Upper lobe of left lung (tissue), 6 donors: ENCODE measurements at regions not wholly inside any gene's neighbourhood (a gene's known extent, or its start where the extent isn't known, plus 50 kb on each side); places are given as distances from the start of the nearest gene placed in this dataset.

Experiments
- ATAC-seq, 2 donors: fragments of 200-7000 bp; cut with Tn5 transposase; one replicate each; pipeline ENCODE4 v1.9.1; 2022; ENCODE audit warnings: mild to moderate bottlenecking in 2 of 2, moderate library complexity in 2 of 2; ENCODE audit not compliant: low FRiP score in 2 of 2
- DNase-seq, 2 donors: peaks; one replicate each; pipeline ENCODE4 v3.0.0-alpha.2; 2019 to 2020
- H3K27ac ChIP-seq, 4 donors: fragments of 200-600 bp; sonication (generic); one replicate each; pipeline ENCODE4 v1.5.1; 2016 to 2019
- H3K27me3 ChIP-seq, 4 donors: fragments of 200-600 bp; sonication (generic); one replicate each; pipeline ENCODE4 v1.5.1; 2017 to 2019
- H3K36me3 ChIP-seq, 4 donors: fragments of 200-600 bp; sonication (generic); one replicate each; pipeline ENCODE4 v1.5.1; 2016 to 2019
- H3K4me1 ChIP-seq, 4 donors: fragments of 200-600 bp; sonication (generic); one replicate each; pipeline ENCODE4 v1.5.1; 2018 to 2019
- H3K4me3 ChIP-seq, 4 donors: fragments of 200-600 bp; sonication (generic); one replicate each; pipeline ENCODE4 v1.5.1; 2017 to 2019; ENCODE audit warnings: mild to moderate bottlenecking in 2 of 4, moderate library complexity in 1 of 4
- H3K9me3 ChIP-seq, 4 donors: fragments of 200-600 bp; sonication (generic); one replicate each; pipeline ENCODE4 v1.5.1; 2018 to 2019
- EP300 ChIP-seq, 4 donors: sonication (generic); formaldehyde crosslinking; IDR thresholded peaks; one replicate each; pipeline ENCODE4 v1.5.1; 2017; ENCODE audit warnings: antibody characterized with exemption in 4 of 4, control low read depth in 2 of 4
- POLR2A ChIP-seq, 4 donors: fragments of 450-650 bp; IDR thresholded peaks; one replicate each; pipeline ENCODE4 v1.5.1; 2016 to 2017; ENCODE audit warnings: antibody characterized with exemption in 4 of 4, mild to moderate bottlenecking in 2 of 4
- POLR2AphosphoS5 ChIP-seq, 2 donors: sonication (generic); formaldehyde crosslinking; IDR thresholded peaks; one replicate each; pipeline ENCODE4 v1.5.1; 2017; ENCODE audit warnings: antibody characterized with exemption in 2 of 2
- WGBS, 2 donors: methylation state at CpG; one replicate each; pipeline ENCODE4 v1.1.5; 2017 to 2018; 5-methylcytosine and 5-hydroxymethylcytosine counted together
- TF ChIP-seq, protein P1 (sequence below), 6 experiments: fragments of 450-650 bp in 4 of 6; fragments of 200-600 bp in 2 of 6; sonication (generic) in 2 of 6; IDR thresholded peaks; one replicate each; pipeline ENCODE4 v1.5.1; 2016 to 2019; ENCODE audit warnings: antibody characterized with exemption in 6 of 6
- donor health status: DM: no; HTN: no; CAD: no; lungs with moderate emphysema.
- donor health status: DM: no; HTN: yes; CAD: no; lungs with severe emphysema.

- Histone ChIP-seq H3K36me3 (no peaks in the 10 kb centered on the region), H3K27me3 (no peaks in the 10 kb centered on the region), H3K27ac (no peak overlapping the region), H3K9me3 (no peaks in the 10 kb centered on the region), H3K4me1 (no peaks in the 10 kb centered on the region), H3K4me3 (no peak overlapping the region)
- TF ChIP-seq POLR2AphosphoS5 (IDR thresholded peaks at IDR 0.05) (no peak), POLR2A (IDR thresholded peaks at IDR 0.05) (no peak), EP300 (IDR thresholded peaks at IDR 0.05) (no peak)
- TF ChIP-seq, protein P1, sequence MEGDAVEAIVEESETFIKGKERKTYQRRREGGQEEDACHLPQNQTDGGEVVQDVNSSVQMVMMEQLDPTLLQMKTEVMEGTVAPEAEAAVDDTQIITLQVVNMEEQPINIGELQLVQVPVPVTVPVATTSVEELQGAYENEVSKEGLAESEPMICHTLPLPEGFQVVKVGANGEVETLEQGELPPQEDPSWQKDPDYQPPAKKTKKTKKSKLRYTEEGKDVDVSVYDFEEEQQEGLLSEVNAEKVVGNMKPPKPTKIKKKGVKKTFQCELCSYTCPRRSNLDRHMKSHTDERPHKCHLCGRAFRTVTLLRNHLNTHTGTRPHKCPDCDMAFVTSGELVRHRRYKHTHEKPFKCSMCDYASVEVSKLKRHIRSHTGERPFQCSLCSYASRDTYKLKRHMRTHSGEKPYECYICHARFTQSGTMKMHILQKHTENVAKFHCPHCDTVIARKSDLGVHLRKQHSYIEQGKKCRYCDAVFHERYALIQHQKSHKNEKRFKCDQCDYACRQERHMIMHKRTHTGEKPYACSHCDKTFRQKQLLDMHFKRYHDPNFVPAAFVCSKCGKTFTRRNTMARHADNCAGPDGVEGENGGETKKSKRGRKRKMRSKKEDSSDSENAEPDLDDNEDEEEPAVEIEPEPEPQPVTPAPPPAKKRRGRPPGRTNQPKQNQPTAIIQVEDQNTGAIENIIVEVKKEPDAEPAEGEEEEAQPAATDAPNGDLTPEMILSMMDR (IDR thresholded peaks at IDR 0.05): no peak
- DNase-seq (no peak), ATAC-seq (no peak)
Observed at GRCh38 chr1:73821520-73821919, 376.5 kb downstream of the LRRIQ3 start.

- 92% methylated on average over 1 of the region's 1 CpG for WGBS, 2 donors
- DNase-seq (no peak), ATAC-seq (no peak)
- H3K27me3 ChIP-seq: no peaks in the 10 kb centered on the region
- H3K4me1 ChIP-seq: no peaks in the 10 kb centered on the region
- H3K9me3 ChIP-seq: no peaks in the 10 kb centered on the region
- H3K36me3 ChIP-seq: no peaks in the 10 kb centered on the region
- no peak overlapping the region for H3K27ac ChIP-seq
- TF ChIP-seq, protein P1 (IDR thresholded peaks at IDR 0.05): no peak
- TF ChIP-seq POLR2AphosphoS5 (IDR thresholded peaks at IDR 0.05) (no peak), POLR2A (IDR thresholded peaks at IDR 0.05) (no peak), EP300 (IDR thresholded peaks at IDR 0.05) (no peak)
- no peak overlapping the region for H3K4me3 ChIP-seq
Observed at GRCh38 chr1:73820843-73821242, 377.1 kb downstream of the LRRIQ3 start.

GRCh38 chr1:73813716-73814115, 384.3 kb downstream of the LRRIQ3 start:
- Histone ChIP-seq H3K27ac (no peak overlapping the region), H3K36me3 (no peaks in the 10 kb centered on the region), H3K27me3 (no peaks in the 10 kb centered on the region), H3K9me3 (no peaks in the 10 kb centered on the region), H3K4me1 (no peaks in the 10 kb centered on the region), H3K4me3 (no peak overlapping the region)
- DNase-seq (peak in 1 of 2 donors; percentile 30), ATAC-seq (no peak)
- TF ChIP-seq EP300 (IDR thresholded peaks at IDR 0.05) (no peak), POLR2A (IDR thresholded peaks at IDR 0.05) (no peak), POLR2AphosphoS5 (IDR thresholded peaks at IDR 0.05) (no peak)
- TF ChIP-seq, protein P1 (IDR thresholded peaks at IDR 0.05): no peak
- 36 to 46% methylated on average over 2 of the region's 2 CpGs for WGBS, 2 donors

DNA sequence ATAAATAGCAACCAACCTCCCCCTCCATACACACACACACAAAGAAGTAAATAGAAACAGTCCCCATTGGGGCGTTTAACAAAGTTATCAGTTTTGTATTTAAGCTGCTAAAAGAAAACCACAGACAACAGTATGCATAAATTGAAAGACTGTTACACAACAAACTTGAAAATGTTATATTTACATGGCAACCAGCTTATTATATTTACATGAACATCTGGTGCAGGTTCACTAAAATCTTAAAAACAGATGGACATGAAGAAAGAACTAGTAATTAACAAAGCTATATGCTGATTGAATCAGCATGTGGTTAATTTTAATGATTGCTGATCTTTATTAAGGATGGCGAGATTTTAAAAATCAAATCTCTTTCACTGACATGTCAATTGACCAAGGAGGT, 384.7 kb downstream of the LRRIQ3 start:
- H3K36me3 ChIP-seq: no peaks in the 10 kb centered on the region
- TF ChIP-seq, protein P1 (IDR thresholded peaks at IDR 0.05): no peak
- no peak for TF ChIP-seq POLR2A (IDR thresholded peaks at IDR 0.05)
- no peak for TF ChIP-seq POLR2AphosphoS5 (IDR thresholded peaks at IDR 0.05)
- no peak for TF ChIP-seq EP300 (IDR thresholded peaks at IDR 0.05)

GRCh38 chr1:73811798-73812197, 386.2 kb downstream of the LRRIQ3 start:
- Histone ChIP-seq H3K27ac (no peak overlapping the region), H3K4me1 (no peaks in the 10 kb centered on the region), H3K4me3 (no peak overlapping the region), H3K36me3 (no peaks in the 10 kb centered on the region), H3K27me3 (no peaks in the 10 kb centered on the region), H3K9me3 (no peaks in the 10 kb centered on the region)
- ATAC-seq: no peak
- DNase-seq: no peak
- TF ChIP-seq EP300 (IDR thresholded peaks at IDR 0.05): no peak
- WGBS, 2 donors: 83 to 85% methylated on average over 3 of the region's 3 CpGs

More for the DNA sequence above, 384.7 kb downstream of the LRRIQ3 start:
- 67 to 69% methylated on average over 2 of the region's 2 CpGs for WGBS, 2 donors
- ATAC-seq (no peak), DNase-seq (no peak)
- no peaks in the 10 kb centered on the region for H3K9me3 ChIP-seq
- no peaks in the 10 kb centered on the region for H3K4me1 ChIP-seq
- no peak overlapping the region for H3K27ac ChIP-seq
- H3K27me3 ChIP-seq: no peaks in the 10 kb centered on the region
- no peak overlapping the region for H3K4me3 ChIP-seq
